SK-N-SH treated with all-trans-retinoic acid at 6 μM for 48 hours (cell line): ENCODE measurements at regions not wholly inside any gene's neighbourhood (a gene's known extent, or its start where the extent isn't known, plus 50 kb on each side); places are given as distances from the start of the nearest gene placed in this dataset.

Experiments used
- ESRRG ChIP-seq: fragments of 250-450 bp; sonication (Bioruptor Pico); IDR thresholded peaks from 2 replicates; pipeline ENCODE4 v1.6.1; 2021; ENCODE audit warnings: mild to moderate bottlenecking
- SNAI2 ChIP-seq: fragments of 250-450 bp; sonication (Bioruptor Pico); IDR thresholded peaks from 2 replicates; pipeline ENCODE4 v1.5.0; 2020; ENCODE audit warnings: mild to moderate bottlenecking, moderate library complexity
- ZC3H10 ChIP-seq: fragments of 250-450 bp; sonication (Bioruptor Pico); IDR thresholded peaks from 2 replicates; pipeline ENCODE4 v1.5.1; 2021; ENCODE audit warnings: mild to moderate bottlenecking, moderate library complexity
- ZFP3 ChIP-seq: fragments of 250-450 bp; sonication (Bioruptor Pico); IDR thresholded peaks from 2 replicates; pipeline ENCODE4 v1.5.0; 2020; ENCODE audit warnings: mild to moderate bottlenecking, moderate library complexity

DNA sequence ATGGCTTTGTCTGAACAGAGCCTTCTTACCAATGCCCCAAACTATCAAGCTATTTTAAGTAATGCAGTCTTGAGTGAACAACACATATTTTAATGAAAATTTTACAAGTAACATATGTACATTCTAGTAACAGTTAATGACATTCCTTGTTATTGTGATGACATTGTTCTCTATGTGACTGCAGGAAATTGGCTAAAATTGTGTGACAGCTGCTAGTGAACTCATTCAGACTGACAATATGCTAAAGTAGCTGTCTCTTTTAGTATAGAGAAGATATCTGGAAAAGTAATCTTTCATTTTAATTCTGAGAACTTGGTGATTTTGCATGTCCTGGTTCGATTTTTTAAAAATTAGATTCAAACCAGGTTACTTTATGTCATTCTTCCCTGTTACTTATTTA is 259.8 kb upstream of the MAGI2 start:
- TF ChIP-seq SNAI2 (CRISPR knock-in tag) (no peak), ESRRG (CRISPR knock-in tag) (no peak), ZFP3 (CRISPR knock-in tag) (no peak), ZC3H10 (CRISPR knock-in tag) (no peak)
